ENCODE measurements at regions not wholly inside any gene's neighbourhood (a gene's known extent, or its start where the extent isn't known, plus 50 kb on each side); places are given as distances from the start of the nearest gene placed in this dataset.

GRCh38 chr17:14482715-14483114 is 181.8 kb downstream of the HS3ST3B1 start:
- H3K4me1 Mint-ChIP-seq: no peaks in the 10 kb centered on the region
- no peak for ATAC-seq
- H3K9me3 Mint-ChIP-seq: no peaks in the 10 kb centered on the region
- H3K36me3 Mint-ChIP-seq (ENCODE audit: low read depth): no peaks in the 10 kb centered on the region
- H3K27ac Mint-ChIP-seq: no peak overlapping the region
- H3K4me3 Mint-ChIP-seq: no peak overlapping the region
- H3K27me3 Mint-ChIP-seq: no peaks in the 10 kb centered on the region
- DNase-seq: no peak

- Mint-ChIP-seq H3K9me3 (no peaks in the 10 kb centered on the region), H3K27me3 (no peaks in the 10 kb centered on the region), H3K4me1 (no peaks in the 10 kb centered on the region), H3K36me3 (ENCODE audit: low read depth) (peaks cover 2% of the 10 kb centered on the region), H3K27ac (no peak overlapping the region), H3K4me3 (no peak overlapping the region)
- DNase-seq (no peak), ATAC-seq (no peak)
These were observed 180.8 kb downstream of the HS3ST3B1 start for GRCh38 chr17:14481664-14482063.

- DNase-seq (no peak), ATAC-seq (no peak)
- Mint-ChIP-seq H3K27me3 (no peaks in the 10 kb centered on the region), H3K27ac (no peak overlapping the region), H3K4me3 (no peak overlapping the region), H3K36me3 (ENCODE audit: low read depth) (peaks cover 2% of the 10 kb centered on the region), H3K9me3 (no peaks in the 10 kb centered on the region), H3K4me1 (no peaks in the 10 kb centered on the region)
These were observed 173.7 kb downstream of the HS3ST3B1 start for GRCh38 chr17:14474591-14474990.

GRCh38 chr17:14471052-14471451 is 170.2 kb downstream of the HS3ST3B1 start:
- H3K27me3 Mint-ChIP-seq: no peaks in the 10 kb centered on the region
- H3K36me3 Mint-ChIP-seq (ENCODE audit: low read depth): peaks cover 2% of the 10 kb centered on the region
- no peak for ATAC-seq
- no peaks in the 10 kb centered on the region for H3K4me1 Mint-ChIP-seq
- H3K27ac Mint-ChIP-seq: no peak overlapping the region
- H3K4me3 Mint-ChIP-seq: no peak overlapping the region
- no peak for DNase-seq
- peaks cover 9% of the 10 kb centered on the region for H3K9me3 Mint-ChIP-seq

GRCh38 chr17:14470417-14470816 is 169.5 kb downstream of the HS3ST3B1 start:
- ATAC-seq: no peak
- H3K27ac Mint-ChIP-seq: no peak overlapping the region
- no peak overlapping the region for H3K4me3 Mint-ChIP-seq
- peaks cover 2% of the 10 kb centered on the region for H3K36me3 Mint-ChIP-seq (ENCODE audit: low read depth)
- no peak for DNase-seq
- H3K27me3 Mint-ChIP-seq: no peaks in the 10 kb centered on the region
- H3K9me3 Mint-ChIP-seq: peaks cover 9% of the 10 kb centered on the region
- no peaks in the 10 kb centered on the region for H3K4me1 Mint-ChIP-seq

GRCh38 chr17:14469971-14470370 is 169.1 kb downstream of the HS3ST3B1 start:
- Mint-ChIP-seq H3K4me3 (no peak overlapping the region), H3K36me3 (ENCODE audit: low read depth) (peaks cover 2% of the 10 kb centered on the region), H3K4me1 (no peaks in the 10 kb centered on the region), H3K27me3 (no peaks in the 10 kb centered on the region), H3K27ac (no peak overlapping the region), H3K9me3 (peaks cover 9% of the 10 kb centered on the region)
- ATAC-seq (no peak), DNase-seq (no peak)

- ATAC-seq (no peak), DNase-seq (no peak)
- Mint-ChIP-seq H3K9me3 (peaks cover 9% of the 10 kb centered on the region), H3K36me3 (ENCODE audit: low read depth) (peaks cover 2% of the 10 kb centered on the region), H3K4me1 (no peaks in the 10 kb centered on the region), H3K4me3 (no peak overlapping the region), H3K27me3 (no peaks in the 10 kb centered on the region), H3K27ac (no peak overlapping the region)
These were observed 168.0 kb downstream of the HS3ST3B1 start for GRCh38 chr17:14468858-14469257.

GRCh38 chr17:14461227-14461548 is 160.3 kb downstream of the HS3ST3B1 start:
- H3K36me3 Mint-ChIP-seq (ENCODE audit: low read depth): no peaks in the 10 kb centered on the region
- ATAC-seq (no peak), DNase-seq (no peak)
- peaks cover 9% of the 10 kb centered on the region for H3K4me1 Mint-ChIP-seq
- H3K27me3 Mint-ChIP-seq: peaks cover 2% of the 10 kb centered on the region
- H3K9me3 Mint-ChIP-seq: peaks cover 5% of the 10 kb centered on the region
- H3K4me3 Mint-ChIP-seq: no peak overlapping the region
- H3K27ac Mint-ChIP-seq: no peak overlapping the region

- ATAC-seq: no peak
- Mint-ChIP-seq H3K27me3 (peaks cover 4% of the 10 kb centered on the region), H3K9me3 (peaks cover 5% of the 10 kb centered on the region), H3K27ac (no peak overlapping the region), H3K4me3 (no peak overlapping the region), H3K4me1 (peaks cover 9% of the 10 kb centered on the region), H3K36me3 (ENCODE audit: low read depth) (no peaks in the 10 kb centered on the region)
- DNase-seq: no peak
These were observed 159.8 kb downstream of the HS3ST3B1 start for GRCh38 chr17:14460516-14461226.

GRCh38 chr17:14459955-14460354 is 159.1 kb downstream of the HS3ST3B1 start:
- Mint-ChIP-seq H3K4me1 (peaks cover 9% of the 10 kb centered on the region), H3K36me3 (ENCODE audit: low read depth) (no peaks in the 10 kb centered on the region), H3K27ac (no peak overlapping the region), H3K27me3 (peaks cover 4% of the 10 kb centered on the region), H3K9me3 (peaks cover 5% of the 10 kb centered on the region), H3K4me3 (no peak overlapping the region)
- ATAC-seq: no peak
- no peak for DNase-seq

GRCh38 chr17:14458724-14459123 is 157.8 kb downstream of the HS3ST3B1 start:
- peaks cover 9% of the 10 kb centered on the region for H3K4me1 Mint-ChIP-seq
- no peak overlapping the region for H3K4me3 Mint-ChIP-seq
- H3K9me3 Mint-ChIP-seq: peaks cover 5% of the 10 kb centered on the region
- ATAC-seq (no peak), DNase-seq (no peak)
- no peaks in the 10 kb centered on the region for H3K36me3 Mint-ChIP-seq (ENCODE audit: low read depth)
- H3K27ac Mint-ChIP-seq: no peak overlapping the region
- peaks cover 4% of the 10 kb centered on the region for H3K27me3 Mint-ChIP-seq

GRCh38 chr17:14454746-14455145 is 153.9 kb downstream of the HS3ST3B1 start:
- Mint-ChIP-seq H3K4me3 (no peak overlapping the region), H3K36me3 (ENCODE audit: low read depth) (no peaks in the 10 kb centered on the region), H3K9me3 (peaks cover 5% of the 10 kb centered on the region), H3K27ac (no peak overlapping the region), H3K27me3 (peaks cover 4% of the 10 kb centered on the region), H3K4me1 (peaks cover 1% of the 10 kb centered on the region)
- ATAC-seq (no peak), DNase-seq (no peak)

GRCh38 chr17:14452856-14453255 is 152.0 kb downstream of the HS3ST3B1 start:
- Mint-ChIP-seq H3K27me3 (peaks cover 2% of the 10 kb centered on the region), H3K36me3 (ENCODE audit: low read depth) (no peaks in the 10 kb centered on the region), H3K9me3 (peaks cover 5% of the 10 kb centered on the region), H3K4me1 (no peaks in the 10 kb centered on the region), H3K4me3 (no peak overlapping the region), H3K27ac (no peak overlapping the region)
- ATAC-seq (no peak), DNase-seq (no peak)

GRCh38 chr17:14451729-14452191 is 150.9 kb downstream of the HS3ST3B1 start:
- Mint-ChIP-seq H3K4me3 (no peak overlapping the region), H3K27me3 (peaks cover 2% of the 10 kb centered on the region), H3K27ac (no peak overlapping the region), H3K4me1 (no peaks in the 10 kb centered on the region), H3K36me3 (ENCODE audit: low read depth) (no peaks in the 10 kb centered on the region), H3K9me3 (peaks cover 4% of the 10 kb centered on the region)
- no peak for DNase-seq
- ATAC-seq: no peak

- DNase-seq: no peak
- no peak overlapping the region for H3K27ac Mint-ChIP-seq
- H3K9me3 Mint-ChIP-seq: no peaks in the 10 kb centered on the region
- no peak overlapping the region for H3K4me3 Mint-ChIP-seq
- no peaks in the 10 kb centered on the region for H3K27me3 Mint-ChIP-seq
- peaks cover 7% of the 10 kb centered on the region for H3K4me1 Mint-ChIP-seq
- H3K36me3 Mint-ChIP-seq (ENCODE audit: low read depth): no peaks in the 10 kb centered on the region
- no peak for ATAC-seq
These were observed 147.9 kb downstream of the HS3ST3B1 start for GRCh38 chr17:14448818-14449217.

GRCh38 chr17:14446825-14447224 is 145.9 kb downstream of the HS3ST3B1 start:
- H3K27ac Mint-ChIP-seq: no peak overlapping the region

More at GRCh38 chr17:14446825-14447224, 145.9 kb downstream of the HS3ST3B1 start:
- Mint-ChIP-seq H3K9me3 (no peaks in the 10 kb centered on the region), H3K4me1 (peaks cover 11% of the 10 kb centered on the region), H3K4me3 (no peak overlapping the region), H3K36me3 (ENCODE audit: low read depth) (no peaks in the 10 kb centered on the region), H3K27me3 (no peaks in the 10 kb centered on the region)
- DNase-seq: no peak
- no peak for ATAC-seq
